ENCODE measurements at regions not wholly inside any gene's neighbourhood (a gene's known extent, or its start where the extent isn't known, plus 50 kb on each side); places are given as distances from the start of the nearest gene placed in this dataset.

- no peak for FAIRE-seq
Measured at GRCh38 chr4:163611182-163611581, 116.7 kb downstream of the TMA16 start.

GRCh38 chr4:163611784-163612445 lies 117.4 kb downstream of the TMA16 start:
- FAIRE-seq (no peak), DNase-seq (ENCODE audit: insufficient read length, low spot score) (no peak)
- TF ChIP-seq POLR2A (IDR thresholded peaks at IDR 0.05; ENCODE audit: low read depth, low read length): no peak

More at GRCh38 chr4:163611182-163611581, 116.7 kb downstream of the TMA16 start:
- DNase-seq (ENCODE audit: insufficient read length, low spot score): no peak
- TF ChIP-seq POLR2A (IDR thresholded peaks at IDR 0.05; ENCODE audit: low read depth, low read length): no peak

GRCh38 chr4:163612762-163613161 lies 118.3 kb downstream of the TMA16 start:
- DNase-seq (ENCODE audit: insufficient read length, low spot score) (no peak), FAIRE-seq (no peak)
- no peak for TF ChIP-seq POLR2A (IDR thresholded peaks at IDR 0.05; ENCODE audit: low read depth, low read length)

- FAIRE-seq (no peak), DNase-seq (ENCODE audit: insufficient read length, low spot score) (no peak)
- TF ChIP-seq POLR2A (IDR thresholded peaks at IDR 0.05; ENCODE audit: low read depth, low read length): no peak
Measured at GRCh38 chr4:163613383-163613782, 118.9 kb downstream of the TMA16 start.

GRCh38 chr4:163614866-163615265 lies 120.4 kb downstream of the TMA16 start:
- no peak for TF ChIP-seq POLR2A (IDR thresholded peaks at IDR 0.05; ENCODE audit: low read depth, low read length)
- DNase-seq (ENCODE audit: insufficient read length, low spot score): no peak
- no peak for FAIRE-seq

- FAIRE-seq (no peak), DNase-seq (ENCODE audit: insufficient read length, low spot score) (no peak)
- no peak for TF ChIP-seq POLR2A (IDR thresholded peaks at IDR 0.05; ENCODE audit: low read depth, low read length)
Measured at GRCh38 chr4:163618845-163619244, 124.4 kb downstream of the TMA16 start.

GRCh38 chr4:163620738-163621137 lies 126.2 kb downstream of the TMA16 start:
- TF ChIP-seq POLR2A (IDR thresholded peaks at IDR 0.05; ENCODE audit: low read depth, low read length): no peak
- FAIRE-seq: no peak
- DNase-seq (ENCODE audit: insufficient read length, low spot score): no peak

GRCh38 chr4:163621821-163622220 lies 127.3 kb downstream of the TMA16 start:
- DNase-seq (ENCODE audit: insufficient read length, low spot score): no peak
- no peak for FAIRE-seq
- TF ChIP-seq POLR2A (IDR thresholded peaks at IDR 0.05; ENCODE audit: low read depth, low read length): no peak

GRCh38 chr4:163622379-163623035 lies 128.0 kb downstream of the TMA16 start:
- TF ChIP-seq POLR2A (IDR thresholded peaks at IDR 0.05; ENCODE audit: low read depth, low read length): no peak
- no peak for FAIRE-seq
- no peak for DNase-seq (ENCODE audit: insufficient read length, low spot score)

GRCh38 chr4:163623787-163624186 lies 129.3 kb downstream of the TMA16 start:
- FAIRE-seq (no peak), DNase-seq (ENCODE audit: insufficient read length, low spot score) (no peak)
- TF ChIP-seq POLR2A (IDR thresholded peaks at IDR 0.05; ENCODE audit: low read depth, low read length): no peak

GRCh38 chr4:163624727-163625126 lies 130.2 kb downstream of the TMA16 start:
- FAIRE-seq (no peak), DNase-seq (ENCODE audit: insufficient read length, low spot score) (no peak)
- no peak for TF ChIP-seq POLR2A (IDR thresholded peaks at IDR 0.05; ENCODE audit: low read depth, low read length)

GRCh38 chr4:163631288-163631687 lies 136.8 kb downstream of the TMA16 start:
- no peak for FAIRE-seq
- no peak for TF ChIP-seq POLR2A (IDR thresholded peaks at IDR 0.05; ENCODE audit: low read depth, low read length)
- no peak for DNase-seq (ENCODE audit: insufficient read length, low spot score)

- FAIRE-seq (no peak), DNase-seq (ENCODE audit: insufficient read length, low spot score) (no peak)
- no peak for TF ChIP-seq POLR2A (IDR thresholded peaks at IDR 0.05; ENCODE audit: low read depth, low read length)
Measured at GRCh38 chr4:163638909-163639308, 144.4 kb downstream of the TMA16 start.

- no peak for TF ChIP-seq POLR2A (IDR thresholded peaks at IDR 0.05; ENCODE audit: low read depth, low read length)
- no peak for DNase-seq (ENCODE audit: insufficient read length, low spot score)
- no peak for FAIRE-seq
Measured at GRCh38 chr4:163649557-163650091, 155.1 kb downstream of the TMA16 start.

- FAIRE-seq: no peak
- no peak for DNase-seq (ENCODE audit: insufficient read length, low spot score)
- no peak for TF ChIP-seq POLR2A (IDR thresholded peaks at IDR 0.05; ENCODE audit: low read depth, low read length)
Measured at GRCh38 chr4:163651761-163652160, 157.3 kb downstream of the TMA16 start.

Measured in H54 (cell line).